B cell (primary cell): ENCODE measurements at regions not wholly inside any gene's neighbourhood (a gene's known extent, or its start where the extent isn't known, plus 50 kb on each side); places are given as distances from the start of the nearest gene placed in this dataset.
"Not testable (repeated sequence)": the region's sequence is repeated elsewhere in the genome, so short reads cannot be mapped to it uniquely, and the experiment has no call there.

Experiments
- ATAC-seq: fragments of 200-7000 bp; cut with Tn5 transposase; one replicate; pipeline ENCODE4 v1.10.0; 2021; ENCODE audit warnings: low read depth, mild to moderate bottlenecking, moderate number of reproducible peaks, moderate library complexity
- CTCF ChIA-PET: fragments of 350-600 bp; sonication (Branson Sonifier 250); formaldehyde crosslinking; loops from one replicate; lab custom pipeline; 2021; ENCODE audit warnings: antibody characterized with exemption, inconsistent platforms; lab: Charles Lee
- POLR2A ChIA-PET: fragments of 350-600 bp; sonication (Branson Sonifier 250); formaldehyde crosslinking; loops from one replicate; lab custom pipeline; 2021; ENCODE audit warnings: antibody characterized with exemption; lab: Charles Lee
- DNase-seq: peaks from one replicate; pipeline ENCODE4 v3.0.0; 2013
- H2AFZ ChIP-seq: 2 replicates; pipeline ENCODE4 v1.6.1; 2012; ENCODE audit warnings: mild to moderate bottlenecking, low read depth, low read length; ENCODE audit not compliant: insufficient read depth, poor library complexity, severe bottlenecking
- H3K27ac ChIP-seq, 2 donors: 1 replicate in 1 of 2; 2 replicates in 1 of 2; pipeline ENCODE4 v1.5.1; 2012 to 2013; ENCODE audit warnings: low read length in 2 of 2, mild to moderate bottlenecking in 2 of 2, moderate library complexity in 1 of 2
- H3K27me3 ChIP-seq, 4 experiments: fragments of 200-600 bp in 1 of 4; sonication (generic) in 1 of 4; replicated peaks in 1 of 4; 1 replicate in 2 of 4; 2 replicates in 2 of 4; pipeline versions ENCODE4 v1.6.1 to v1.7.0; 2013 to 2016; ENCODE audit warnings: low read length in 3 of 4, mild to moderate bottlenecking in 2 of 4, mixed read lengths in 1 of 4, moderate library complexity in 1 of 4; ENCODE audit not compliant: insufficient read depth in 4 of 4, control insufficient read depth in 3 of 4; ENCODE audit errors: control extremely low read depth in 1 of 4
- H3K36me3 ChIP-seq, 2 experiments: replicated peaks in 1 of 2; 1 replicate in 1 of 2; 2 replicates in 1 of 2; pipeline versions ENCODE4 v1.6.1 to v1.7.1; 2013; ENCODE audit warnings: low read length in 1 of 2; ENCODE audit not compliant: insufficient read depth in 2 of 2, control insufficient read depth in 1 of 2; ENCODE audit errors: control extremely low read depth in 1 of 2, extremely low read depth in 1 of 2
- H3K4me1 ChIP-seq, 2 donors: fragments of 200-600 bp in 1 of 2; sonication (generic) in 1 of 2; 1 replicate in 1 of 2; 2 replicates in 1 of 2; pipeline versions ENCODE4 v1.5.1 to v1.6.1; 2013 to 2017; ENCODE audit warnings: low read length in 2 of 2; ENCODE audit not compliant: control insufficient read depth in 2 of 2, insufficient read depth in 2 of 2
- H3K4me2 ChIP-seq: replicated peaks from 2 replicates; pipeline ENCODE3; 2012; ENCODE audit warnings: mild to moderate bottlenecking, low read depth, low read length; ENCODE audit not compliant: poor library complexity, severe bottlenecking
- H3K4me3 ChIP-seq, 5 experiments: fragments of 200-600 bp in 1 of 5; sonication (generic) in 1 of 5; 1 replicate in 3 of 5; 2 replicates in 2 of 5; pipeline versions ENCODE4 v1.5.1 to v1.7.0; 2011 to 2016; ENCODE audit warnings: low read length in 4 of 5, mild to moderate bottlenecking in 4 of 5, low read depth in 2 of 5, control low read depth in 1 of 5, moderate library complexity in 1 of 5; ENCODE audit not compliant: insufficient read depth in 1 of 5; ENCODE audit errors: control extremely low read depth in 1 of 5, extremely low read depth in 1 of 5
- H3K79me2 ChIP-seq: fragments of 200-600 bp; sonication (generic); one replicate; pipeline ENCODE4 v1.6.0; 2016; ENCODE audit warnings: low read length; ENCODE audit not compliant: control insufficient read depth, insufficient read depth
- H3K9ac ChIP-seq: fragments of 200-600 bp; sonication (generic); 2 replicates; pipeline ENCODE4 v1.6.1; 2017; ENCODE audit warnings: mild to moderate bottlenecking, low read length, moderate library complexity
- H3K9me3 ChIP-seq, 3 donors: one replicate each; pipeline versions ENCODE4 v1.6.1 to v1.7.1; 2013; ENCODE audit warnings: low read length in 2 of 3; ENCODE audit not compliant: control insufficient read depth in 2 of 3, insufficient read depth in 1 of 3; ENCODE audit errors: control extremely low read depth in 1 of 3
- H4K20me1 ChIP-seq: 2 replicates; pipeline ENCODE4 v1.6.0; 2012; ENCODE audit warnings: mild to moderate bottlenecking, low read length; ENCODE audit not compliant: insufficient read depth, control insufficient read depth, poor library complexity, severe bottlenecking
- H3K27ac Mint-ChIP-seq: one replicate; pipeline ENCODE4 v1.8.0; 2021; ENCODE audit warnings: mixed read lengths
- H3K27me3 Mint-ChIP-seq: one replicate; pipeline ENCODE4 v1.8.0; 2021; ENCODE audit warnings: mixed read lengths
- H3K4me1 Mint-ChIP-seq: one replicate; pipeline ENCODE4 v1.8.0; 2021; ENCODE audit warnings: mixed read lengths
- H3K4me3 Mint-ChIP-seq: one replicate; pipeline ENCODE4 v1.8.0; 2021; ENCODE audit warnings: mixed read lengths
- H3K9me3 Mint-ChIP-seq: one replicate; pipeline ENCODE4 v1.8.0; 2022; ENCODE audit warnings: mixed read lengths; ENCODE audit not compliant: insufficient read depth
- EZH2 ChIP-seq: IDR thresholded peaks from 2 replicates; pipeline ENCODE4 v1.6.1; 2012; ENCODE audit warnings: borderline replicate concordance, low read depth, mild to moderate bottlenecking, moderate library complexity, low read length; ENCODE audit not compliant: insufficient read depth, poor library complexity, severe bottlenecking
- WGBS: methylation state at CpG from one replicate; pipeline ENCODE4 v1.1.5; 2013; ENCODE audit warnings: missing lambda C conversion rate; ENCODE audit not compliant: insufficient coverage; 5-methylcytosine and 5-hydroxymethylcytosine counted together
- intact Hi-C: fragments of 100-400 bp; cut with micrococcal nuclease; formaldehyde crosslinking; loops from one replicate; pipeline ENCODE4 v1.10.0; 2022
- TF ChIP-seq, protein P1 (sequence below): fragments of 200-600 bp; IDR thresholded peaks from one replicate; pipeline ENCODE4 v1.8.0; 2022; ENCODE audit warnings: antibody characterized with exemption, mild to moderate bottlenecking

- DNase-seq (no peak), ATAC-seq (no peak)
- TF ChIP-seq, protein P1, sequence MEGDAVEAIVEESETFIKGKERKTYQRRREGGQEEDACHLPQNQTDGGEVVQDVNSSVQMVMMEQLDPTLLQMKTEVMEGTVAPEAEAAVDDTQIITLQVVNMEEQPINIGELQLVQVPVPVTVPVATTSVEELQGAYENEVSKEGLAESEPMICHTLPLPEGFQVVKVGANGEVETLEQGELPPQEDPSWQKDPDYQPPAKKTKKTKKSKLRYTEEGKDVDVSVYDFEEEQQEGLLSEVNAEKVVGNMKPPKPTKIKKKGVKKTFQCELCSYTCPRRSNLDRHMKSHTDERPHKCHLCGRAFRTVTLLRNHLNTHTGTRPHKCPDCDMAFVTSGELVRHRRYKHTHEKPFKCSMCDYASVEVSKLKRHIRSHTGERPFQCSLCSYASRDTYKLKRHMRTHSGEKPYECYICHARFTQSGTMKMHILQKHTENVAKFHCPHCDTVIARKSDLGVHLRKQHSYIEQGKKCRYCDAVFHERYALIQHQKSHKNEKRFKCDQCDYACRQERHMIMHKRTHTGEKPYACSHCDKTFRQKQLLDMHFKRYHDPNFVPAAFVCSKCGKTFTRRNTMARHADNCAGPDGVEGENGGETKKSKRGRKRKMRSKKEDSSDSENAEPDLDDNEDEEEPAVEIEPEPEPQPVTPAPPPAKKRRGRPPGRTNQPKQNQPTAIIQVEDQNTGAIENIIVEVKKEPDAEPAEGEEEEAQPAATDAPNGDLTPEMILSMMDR = no peak
- no peak for TF ChIP-seq EZH2
- Histone ChIP-seq H3K4me1 (no peaks in the 10 kb centered on the region), H3K4me3 (no peak overlapping the region), H2AFZ (no peak overlapping the region), H3K4me2 (no peak overlapping the region), H3K27ac (no peak overlapping the region), H3K9ac (no peak overlapping the region), H4K20me1 (no peaks in the 10 kb centered on the region), H3K9me3 (no peaks in the 10 kb centered on the region), H3K79me2 (no peaks in the 10 kb centered on the region), H3K36me3 (no peaks in the 10 kb centered on the region), H3K27me3 (no peaks in the 10 kb centered on the region)
- no CpG with 5 or more reads among the region's 5 CpGs for WGBS
- Mint-ChIP-seq H3K9me3 (no peaks in the 10 kb centered on the region), H3K4me3 (no peak overlapping the region), H3K27me3 (no peaks in the 10 kb centered on the region), H3K27ac (no peak overlapping the region), H3K4me1 (no peaks in the 10 kb centered on the region)
- ChIA-PET CTCF (no interaction called here), POLR2A (no interaction called here)
- intact Hi-C loops = no loop called here
These were observed 82.2 kb upstream of the NECTIN3 start for GRCh38 chr3:110989446-110989845.

DNA sequence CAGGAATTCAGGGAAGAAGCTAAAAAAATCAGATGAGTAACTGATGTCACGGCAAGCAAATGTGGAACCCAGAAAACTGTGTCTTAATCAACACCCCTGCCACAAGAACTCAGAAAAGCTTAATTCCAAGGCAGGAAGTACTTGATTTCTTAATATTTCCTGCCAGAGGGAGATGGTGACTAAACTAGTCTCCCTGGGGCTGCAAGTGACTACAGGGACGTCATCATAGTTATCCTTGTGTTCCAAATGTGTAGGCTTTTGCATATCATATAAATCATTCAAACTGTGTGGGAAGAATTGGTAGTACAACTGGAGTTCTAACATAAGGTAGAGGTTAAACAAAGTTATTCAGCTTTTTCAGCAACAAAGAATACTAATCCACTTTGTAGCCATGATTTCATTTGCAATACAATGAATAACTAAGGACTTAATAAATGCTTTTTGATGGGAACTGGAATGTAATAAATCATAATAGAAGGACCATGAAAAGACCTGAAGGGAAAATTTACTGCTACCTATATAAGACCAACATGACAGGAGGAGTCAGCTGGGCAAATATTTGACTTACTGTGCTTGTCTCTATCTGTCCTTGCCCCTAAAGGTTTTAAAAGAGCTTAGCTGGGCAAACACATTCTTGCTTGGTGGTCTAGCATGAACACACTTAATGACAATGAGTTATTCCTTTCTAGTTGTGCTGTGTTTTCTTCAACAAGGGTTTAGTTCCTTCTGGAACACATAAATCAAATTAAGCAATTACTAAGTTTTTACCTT, 76.0 kb upstream of the NECTIN3 start:
- Histone ChIP-seq H2AFZ (no peak overlapping the region), H4K20me1 (no peaks in the 10 kb centered on the region), H3K9me3 (no peaks in the 10 kb centered on the region), H3K4me1 (no peaks in the 10 kb centered on the region), H3K4me2 (no peak overlapping the region), H3K27me3 (no peaks in the 10 kb centered on the region), H3K4me3 (no peak overlapping the region), H3K79me2 (no peaks in the 10 kb centered on the region), H3K27ac (no peak overlapping the region), H3K36me3 (no peaks in the 10 kb centered on the region), H3K9ac (no peak overlapping the region)
- intact Hi-C loops = no loop called here
- ATAC-seq (no peak), DNase-seq (no peak)
- Mint-ChIP-seq H3K27ac (no peak overlapping the region), H3K4me3 (no peak overlapping the region), H3K9me3 (no peaks in the 10 kb centered on the region), H3K4me1 (no peaks in the 10 kb centered on the region), H3K27me3 (no peaks in the 10 kb centered on the region)
- WGBS = no CpG with 5 or more reads among the region's 2 CpGs
- ChIA-PET POLR2A (no interaction called here), CTCF (no interaction called here)
- TF ChIP-seq, protein P1 = no peak
- TF ChIP-seq EZH2 = no peak

DNA sequence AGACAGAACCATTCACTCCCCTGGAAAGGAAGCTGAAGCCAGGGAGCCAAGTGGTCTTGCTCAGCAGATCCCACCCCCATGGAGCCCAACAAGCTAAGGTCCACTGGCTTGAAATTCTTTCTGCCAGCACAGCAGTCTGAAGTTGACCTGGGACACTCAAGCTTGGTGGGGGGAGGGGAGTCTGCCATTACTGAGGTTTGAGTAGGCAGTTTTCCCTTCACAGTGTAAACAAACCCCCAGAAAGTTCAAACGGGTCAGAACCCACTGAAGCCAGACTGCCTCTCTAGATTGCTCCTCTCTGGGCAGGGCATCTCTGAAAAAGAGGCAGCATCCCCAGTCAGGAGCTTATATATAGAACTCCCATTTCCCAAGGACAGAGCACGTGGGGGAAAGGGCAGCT, 72.8 kb upstream of the NECTIN3 start:
- CTCF ChIA-PET, H3K4me1 ChIP-seq, H3K9me3 Mint-ChIP-seq, POLR2A ChIA-PET, H3K4me3 ChIP-seq, H3K27me3 ChIP-seq, DNase-seq, intact Hi-C loops, H3K4me3 Mint-ChIP-seq, H3K4me1 Mint-ChIP-seq, H3K79me2 ChIP-seq, H3K4me2 ChIP-seq, H3K27me3 Mint-ChIP-seq, H3K9me3 ChIP-seq, H3K9ac ChIP-seq, ATAC-seq, H3K27ac Mint-ChIP-seq, H3K27ac ChIP-seq, H2AFZ ChIP-seq, H4K20me1 ChIP-seq, H3K36me3 ChIP-seq: not testable (repeated sequence)
- 63% methylated on average over 2 of the region's 2 CpGs for WGBS
